Middle frontal gyrus (tissue), 1 donor: ENCODE measurements at regions not wholly inside any gene's neighbourhood (a gene's known extent, or its start where the extent isn't known, plus 50 kb on each side); places are given as distances from the start of the nearest gene placed in this dataset.
A peak's percentile ranks its signal among the peaks of the same experiment; 100 is the strongest.

Experiments
- DNase-seq: peaks from one replicate; pipeline ENCODE4 v3.0.0-alpha.2; 2015; ENCODE audit warnings: low spot score; ENCODE audit errors: extremely low spot score

DNA sequence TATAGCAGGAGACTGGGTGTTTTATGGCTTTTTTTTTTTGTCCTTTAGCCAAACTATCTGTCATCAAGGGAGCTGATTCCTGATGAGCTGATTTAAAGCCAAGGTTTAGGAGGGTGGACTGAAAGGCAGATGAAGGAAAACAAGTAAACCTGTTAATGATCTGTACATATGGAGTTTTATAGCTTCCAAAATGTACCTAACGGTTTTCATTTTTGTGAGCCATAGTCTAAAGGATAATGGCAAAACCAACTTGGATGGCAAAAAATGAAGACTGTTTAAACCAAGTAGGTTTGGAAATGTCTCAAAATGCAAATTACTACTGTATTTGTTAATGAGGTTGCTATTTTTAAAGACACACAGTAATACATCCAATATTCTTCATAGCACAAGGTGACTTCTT is 281.5 kb downstream of the YTHDC2 start:
- DNase-seq, result no peak

DNA sequence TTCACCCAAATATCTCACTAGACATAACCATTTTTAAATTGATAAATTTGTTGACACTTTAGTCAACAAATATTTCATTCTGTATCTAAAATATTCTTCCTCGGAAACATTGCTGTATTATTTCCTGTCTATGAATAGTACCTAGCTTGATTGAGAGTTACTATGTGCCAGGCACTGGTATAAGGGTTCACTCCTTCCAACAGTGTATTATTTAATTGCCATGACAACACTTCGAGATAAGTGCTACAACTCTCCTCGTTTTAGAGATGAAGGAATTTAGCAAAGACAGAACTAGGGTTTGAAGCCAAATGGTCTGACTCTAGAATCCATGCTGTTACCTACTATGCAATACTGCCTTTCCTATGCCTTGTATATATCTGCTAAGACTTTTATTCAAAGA is 287.2 kb downstream of the YTHDC2 start:
- no peak for DNase-seq

DNA sequence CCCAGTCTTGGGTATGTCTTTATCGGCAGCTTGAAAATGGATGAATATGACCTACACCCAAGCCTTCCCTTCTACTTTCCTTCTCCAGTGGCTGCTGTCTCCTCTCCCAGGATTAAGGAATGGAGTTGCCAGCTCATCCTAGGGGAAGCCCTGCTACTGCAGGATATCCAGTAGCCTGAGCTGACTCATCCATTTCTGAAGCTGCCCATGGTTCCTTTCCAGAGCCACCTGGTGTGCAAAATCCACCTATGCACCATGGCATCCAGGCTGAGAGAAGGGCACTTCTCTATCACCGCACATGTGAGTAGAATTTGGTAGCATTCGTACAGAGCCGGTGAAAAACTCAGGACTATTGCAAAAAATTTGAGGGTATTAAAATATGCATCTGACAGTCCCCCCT is 290.8 kb downstream of the YTHDC2 start:
- DNase-seq, result no peak

DNA sequence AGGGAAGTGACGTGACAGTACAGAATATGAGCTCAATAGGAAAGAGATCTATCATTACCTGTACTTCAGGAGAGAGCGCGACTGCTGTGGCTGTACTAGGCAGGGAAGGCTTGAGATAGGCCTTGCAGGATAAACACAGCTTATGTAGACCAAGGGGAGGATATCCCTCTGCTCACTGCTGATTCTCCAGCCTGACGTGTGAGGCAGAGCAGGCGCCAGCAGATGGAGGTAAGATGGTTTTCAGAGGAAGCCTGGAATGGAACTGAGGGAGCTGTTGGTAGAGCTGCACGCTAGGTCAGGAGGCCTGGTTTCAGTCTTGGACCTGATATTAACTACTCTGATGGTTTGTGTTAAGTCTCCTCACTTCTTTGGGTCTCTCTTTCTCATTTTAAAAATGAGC is 291.4 kb downstream of the YTHDC2 start:
- no peak for DNase-seq

DNA sequence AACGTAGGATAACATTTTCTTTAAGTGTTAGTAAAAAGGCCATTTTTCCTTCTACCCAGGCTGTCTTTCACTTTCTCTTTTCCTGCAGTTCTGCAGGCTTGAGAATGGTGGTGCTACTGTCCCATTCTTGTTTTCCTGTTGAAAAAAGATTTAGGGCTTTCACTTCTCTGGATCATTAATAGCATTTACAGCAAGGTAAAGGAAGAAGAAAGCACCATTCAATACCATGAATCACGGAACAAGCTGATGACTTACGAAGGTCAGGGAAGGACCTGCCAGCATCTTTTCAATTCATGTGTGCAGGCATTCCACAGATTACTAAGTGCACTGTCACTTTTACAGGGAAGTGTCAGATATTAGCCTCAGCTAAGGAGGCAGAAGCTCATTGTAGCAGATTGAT is 292.8 kb downstream of the YTHDC2 start:
- no peak for DNase-seq

DNA sequence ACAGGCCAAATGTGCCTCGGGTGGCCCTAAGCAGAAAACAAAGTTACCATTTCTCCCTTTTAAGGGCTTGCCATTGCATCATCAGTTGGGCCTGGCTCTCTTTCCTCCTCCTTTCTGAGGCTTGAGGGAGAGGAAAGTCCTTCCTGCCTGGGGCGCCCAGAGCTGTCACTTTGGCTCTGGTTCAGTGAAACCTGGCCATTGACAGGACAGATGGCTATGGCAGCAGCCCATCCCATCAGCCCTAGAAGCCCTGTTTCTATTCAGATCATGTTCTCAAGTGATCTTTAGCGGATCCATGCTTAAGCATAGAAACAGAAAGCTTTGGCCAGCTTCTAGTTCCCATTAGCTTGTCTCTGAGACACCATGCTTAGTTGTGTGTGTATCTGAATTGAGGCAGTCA is 293.4 kb downstream of the YTHDC2 start:
- no peak for DNase-seq

DNA sequence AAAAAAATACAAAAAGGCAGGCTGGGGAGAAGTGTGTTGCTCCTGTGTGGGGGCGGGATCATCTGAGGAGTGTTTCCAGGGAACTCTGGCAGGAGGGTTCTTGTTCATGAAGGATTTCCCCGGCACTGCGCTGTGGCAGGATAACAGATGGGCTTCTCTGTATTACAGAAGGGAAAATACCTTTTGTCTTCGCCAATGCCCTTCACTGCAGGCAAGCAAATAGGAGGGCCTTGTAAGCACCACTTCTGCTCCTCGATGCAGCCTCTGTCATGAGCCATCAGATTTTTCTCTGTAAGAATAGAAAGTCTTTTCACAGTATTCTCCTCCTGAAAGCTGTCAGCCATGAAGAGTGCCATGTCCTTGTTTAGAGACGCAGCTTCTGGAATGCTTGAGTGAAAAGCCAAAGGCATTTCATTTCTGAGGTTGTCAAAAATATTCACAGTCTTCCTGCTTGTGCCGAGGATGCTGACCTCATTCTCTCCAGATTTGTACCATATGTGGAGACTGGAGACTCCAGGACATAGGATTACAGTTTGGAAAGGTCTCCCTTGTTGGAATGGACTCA is 294.0 kb downstream of the YTHDC2 start:
- peak; percentile 45 for DNase-seq

DNA sequence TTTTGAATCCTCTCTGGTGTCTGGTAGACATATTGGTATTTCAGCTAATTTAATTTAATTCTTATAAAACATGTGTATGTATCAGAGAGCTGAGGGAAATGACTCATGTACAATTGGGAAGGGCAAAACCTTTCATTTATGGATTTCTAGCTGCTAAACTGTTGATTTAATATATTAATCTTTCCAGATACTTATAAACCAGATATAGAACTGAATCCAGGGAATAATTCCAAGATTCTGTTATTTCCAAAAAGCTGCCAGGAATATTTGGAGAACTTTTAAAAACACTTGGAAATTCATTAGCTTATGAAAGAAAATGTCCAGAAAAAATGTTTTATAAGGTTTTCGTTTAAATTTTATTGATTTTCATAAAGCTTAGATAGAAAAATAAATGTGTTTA is 295.5 kb downstream of the YTHDC2 start:
- DNase-seq, result no peak

DNA sequence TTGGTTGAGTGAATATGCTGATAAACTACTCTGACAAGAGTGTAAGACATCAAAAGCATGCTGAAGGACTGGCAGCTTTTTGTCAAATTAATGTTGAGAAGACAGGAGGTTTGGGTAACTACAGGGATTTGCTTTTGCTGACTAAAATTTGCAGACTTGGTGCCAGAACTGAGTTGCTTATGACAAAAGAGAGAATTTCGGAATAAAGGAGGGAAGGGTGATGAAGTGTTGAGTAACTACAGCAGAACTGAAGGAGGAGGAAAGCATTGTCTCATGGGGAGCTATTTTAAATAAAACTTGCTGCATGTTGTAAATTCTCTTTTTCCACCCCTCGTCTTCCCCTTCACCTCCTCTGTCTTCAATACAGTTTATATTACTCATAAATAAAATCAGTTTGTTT is 296.1 kb downstream of the YTHDC2 start:
- no peak for DNase-seq

DNA sequence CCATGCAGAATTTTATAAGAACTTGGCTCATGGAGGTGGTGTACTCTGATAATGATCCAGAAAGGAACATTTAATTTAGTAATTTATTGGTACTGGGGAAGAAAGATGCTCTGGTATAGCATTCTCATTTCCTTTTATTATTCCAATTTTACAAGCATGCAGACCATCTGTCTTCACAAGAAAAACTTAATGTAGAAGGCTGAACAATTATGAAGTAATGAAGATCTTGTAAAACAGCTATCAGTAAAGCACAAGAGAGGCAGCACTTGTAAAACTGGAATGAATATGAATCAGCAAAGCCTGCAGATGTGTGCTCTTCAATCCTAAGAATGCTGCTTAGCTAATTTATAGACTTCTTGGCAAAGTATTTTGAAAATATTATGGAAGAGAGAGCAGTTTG is 300.0 kb downstream of the YTHDC2 start:
- DNase-seq, result no peak

DNA sequence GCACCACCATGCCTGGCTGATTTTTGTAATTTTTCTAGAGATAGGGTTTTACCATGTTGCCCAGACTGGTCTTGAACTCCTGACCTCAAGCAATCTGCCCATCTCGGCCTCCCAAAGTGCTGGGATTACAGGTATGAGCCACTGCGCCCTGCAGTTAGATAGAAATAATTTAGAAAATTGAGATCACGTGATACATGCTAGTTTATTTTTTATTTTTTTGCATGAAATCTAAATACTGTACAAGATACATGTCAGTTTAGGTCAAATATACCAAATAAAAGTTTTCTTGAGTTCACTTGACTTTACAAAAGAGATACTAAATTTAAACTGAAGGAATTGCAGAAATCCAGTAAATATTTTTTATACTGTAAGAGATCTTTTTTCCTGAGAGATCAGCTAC is 304.2 kb downstream of the YTHDC2 start:
- no peak for DNase-seq

DNA sequence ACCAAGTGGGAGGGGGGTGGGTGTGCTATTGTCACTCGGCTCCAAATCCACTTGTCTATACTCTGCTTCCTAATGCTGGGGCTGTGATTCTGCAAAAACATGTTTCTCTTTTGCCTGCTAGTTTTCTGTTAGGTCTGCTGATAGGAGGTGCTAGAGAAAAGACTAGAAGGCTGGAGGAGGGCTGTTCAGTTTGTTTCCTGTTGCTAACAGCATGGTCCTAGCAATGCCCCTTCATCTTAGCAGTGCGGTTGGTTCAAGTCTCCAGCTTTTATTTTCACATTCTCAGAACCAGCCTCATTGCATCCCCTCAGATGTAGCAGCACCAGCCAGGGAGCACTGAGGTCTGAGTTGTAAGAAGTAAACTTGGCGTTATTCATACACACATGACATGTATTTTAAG is 310.2 kb downstream of the YTHDC2 start:
- no peak for DNase-seq

DNA sequence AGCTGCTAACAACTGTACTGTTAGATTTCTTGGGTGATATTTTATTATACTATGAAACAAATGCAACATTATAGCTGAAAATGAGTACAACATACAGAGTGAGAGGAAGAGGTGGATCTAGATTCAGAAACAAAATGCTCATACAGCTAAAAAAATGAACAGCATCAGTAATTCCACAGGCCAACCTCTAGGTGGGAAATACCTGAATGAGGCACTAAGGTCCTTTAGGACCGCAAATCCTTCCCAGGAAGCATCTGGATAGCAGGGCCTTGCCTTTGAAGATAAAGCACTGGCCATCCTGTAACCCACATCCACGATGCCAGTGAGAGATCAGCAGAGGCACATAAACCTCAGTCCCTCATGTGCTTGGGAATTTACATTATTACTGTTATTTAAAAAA is 310.8 kb downstream of the YTHDC2 start:
- no peak for DNase-seq

DNA sequence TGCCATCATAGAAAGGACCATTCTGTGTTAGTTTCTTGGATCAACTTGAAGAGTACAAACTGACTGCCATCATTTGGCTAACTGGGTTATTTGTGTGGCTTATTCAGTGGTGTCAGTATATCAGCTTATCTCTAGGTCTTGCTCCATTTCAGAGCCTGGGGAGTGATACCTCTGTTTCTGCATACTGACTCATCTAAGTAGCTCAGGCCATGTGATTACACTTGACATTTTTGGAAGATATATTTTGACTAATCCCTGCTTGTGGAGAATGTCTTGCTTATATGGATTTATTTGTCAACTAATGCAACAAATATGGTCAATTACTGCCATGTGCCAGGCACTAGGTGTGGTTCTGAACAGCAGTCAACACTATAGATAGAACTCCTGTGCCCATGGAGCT is 311.7 kb downstream of the YTHDC2 start:
- DNase-seq, result no peak

DNA sequence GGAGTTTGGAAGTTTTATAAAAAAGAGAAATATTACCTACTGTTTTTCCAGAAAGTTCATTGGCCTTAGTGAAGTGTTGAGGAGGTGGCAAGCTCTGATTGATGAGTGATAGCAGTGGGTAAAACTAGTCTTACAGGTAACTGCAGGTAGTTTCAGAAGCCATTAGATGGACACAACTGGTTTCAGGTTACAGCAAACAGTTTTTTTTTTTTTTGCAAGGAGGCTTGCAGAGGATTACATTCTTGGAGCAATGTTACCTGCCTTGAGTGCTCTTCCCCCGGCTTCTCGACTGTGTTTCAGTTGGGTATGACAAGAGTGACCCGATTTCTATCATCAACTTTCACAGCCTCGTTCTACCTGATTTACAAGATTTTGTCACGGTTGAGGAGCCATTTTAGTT is 333.4 kb downstream of the YTHDC2 start:
- no peak for DNase-seq

DNA sequence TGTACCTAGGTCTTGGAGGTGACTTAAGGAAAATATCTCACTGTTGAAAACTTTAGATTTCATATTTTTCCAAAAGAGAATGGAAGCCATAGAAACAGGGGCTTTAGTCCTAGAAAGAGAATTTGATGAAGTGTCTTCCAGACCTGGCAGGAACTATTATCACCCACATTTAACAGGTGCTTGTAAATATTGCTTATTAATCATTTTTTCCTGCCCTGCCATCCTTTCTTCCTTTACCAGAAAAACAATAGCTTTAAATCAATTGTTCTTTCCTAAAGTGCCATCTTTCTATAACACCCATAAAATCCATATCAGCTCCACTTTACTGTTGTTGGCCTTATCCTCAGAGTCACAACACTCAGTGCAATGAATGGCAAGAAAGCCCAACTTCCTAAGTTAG is 350.9 kb downstream of the YTHDC2 start:
- DNase-seq, result no peak

DNA sequence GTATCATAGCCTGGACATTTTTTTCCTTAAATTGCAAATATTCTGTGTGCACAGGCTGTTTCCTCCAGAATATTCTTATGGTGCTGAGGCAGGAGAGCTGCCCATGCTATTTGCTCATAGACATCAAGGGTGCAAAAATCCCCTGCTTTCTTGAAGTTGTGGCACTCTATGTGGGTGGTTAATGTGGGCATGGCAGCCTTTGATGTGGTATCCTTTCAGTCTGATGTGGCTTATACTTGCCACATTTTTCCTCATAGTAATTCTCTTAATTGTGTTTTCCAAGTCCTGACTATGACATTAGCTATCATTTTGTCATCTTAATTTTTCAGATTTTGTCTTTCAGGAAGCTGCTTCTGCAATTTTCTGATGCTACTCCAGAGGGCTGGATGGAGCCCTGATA is 353.3 kb downstream of the YTHDC2 start:
- DNase-seq, result no peak

DNA sequence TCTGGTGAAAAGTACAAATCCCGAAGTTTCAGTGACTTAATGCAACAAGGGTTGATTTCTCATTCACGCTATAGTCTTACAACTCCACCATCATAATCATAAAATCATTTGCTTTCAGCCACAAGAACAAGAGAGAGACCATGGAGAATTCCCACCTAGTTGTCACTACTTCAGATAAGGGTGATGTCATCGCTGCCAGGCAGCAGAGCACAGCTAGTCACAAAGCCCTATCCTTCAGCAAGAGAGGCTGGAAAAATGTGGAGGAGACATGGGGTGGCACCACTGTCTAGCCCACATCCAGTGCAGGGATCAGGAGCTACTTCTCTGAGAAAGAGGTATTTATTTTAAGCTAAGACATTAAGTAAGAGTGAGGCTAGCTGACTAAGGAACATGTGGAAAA is 356.1 kb downstream of the YTHDC2 start:
- DNase-seq, result no peak

DNA sequence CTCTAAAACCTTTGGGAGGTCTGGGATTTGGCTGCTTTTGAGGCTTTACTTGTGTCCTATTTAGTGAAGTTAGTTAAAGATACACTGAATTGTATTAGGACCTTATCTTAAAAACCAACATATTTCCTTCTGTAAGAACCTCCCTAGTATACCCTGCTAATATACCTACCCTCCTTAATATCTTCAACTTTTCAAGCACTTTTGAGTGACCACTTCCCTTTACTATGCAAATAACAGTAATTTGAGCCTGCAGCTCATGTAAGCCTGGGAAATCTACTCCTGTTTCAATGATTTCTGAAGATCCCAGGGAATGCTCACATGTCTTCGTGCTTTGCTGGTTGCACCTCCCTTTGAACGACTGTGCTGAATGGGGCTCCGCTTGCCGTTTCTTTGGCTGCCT is 358.5 kb downstream of the YTHDC2 start:
- DNase-seq, result no peak

DNA sequence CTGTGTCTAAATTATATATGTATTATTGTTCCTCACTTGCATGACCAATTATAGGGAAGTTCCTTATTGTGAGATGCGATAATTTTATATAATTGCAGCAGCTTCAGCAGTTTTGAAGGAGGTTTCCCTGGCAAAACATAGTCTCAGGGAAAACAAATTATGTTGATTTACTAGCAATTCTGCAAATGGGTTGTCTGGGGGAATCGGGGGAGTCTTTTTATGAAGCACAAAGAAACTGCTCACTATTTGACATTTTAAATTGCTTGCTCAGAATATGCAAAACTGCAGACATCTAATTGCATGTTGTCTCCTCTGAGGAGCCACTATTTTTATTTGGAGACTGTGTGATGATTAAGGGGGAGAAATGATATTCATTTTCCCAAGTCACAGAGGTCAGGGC is 361.6 kb downstream of the YTHDC2 start:
- DNase-seq, result no peak

DNA sequence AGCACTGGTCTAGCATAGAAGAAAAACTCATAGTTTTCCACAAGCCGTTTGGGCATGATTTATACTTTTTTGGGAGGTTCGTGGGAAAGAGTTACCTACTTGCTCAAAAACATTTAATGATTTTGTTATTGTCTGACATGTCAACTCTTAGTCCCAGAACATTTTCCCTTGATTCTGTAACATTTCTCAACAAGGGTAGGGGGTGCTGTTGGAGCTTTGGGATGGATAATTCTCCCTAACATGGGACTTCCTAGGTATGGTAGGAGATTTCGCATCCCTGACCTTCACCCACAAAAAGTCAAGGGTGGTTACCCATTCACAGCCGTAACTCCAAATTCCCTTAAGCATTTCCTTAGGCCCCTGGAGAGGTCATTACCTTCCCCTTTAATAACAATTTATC is 378.0 kb downstream of the YTHDC2 start:
- no peak for DNase-seq

DNA sequence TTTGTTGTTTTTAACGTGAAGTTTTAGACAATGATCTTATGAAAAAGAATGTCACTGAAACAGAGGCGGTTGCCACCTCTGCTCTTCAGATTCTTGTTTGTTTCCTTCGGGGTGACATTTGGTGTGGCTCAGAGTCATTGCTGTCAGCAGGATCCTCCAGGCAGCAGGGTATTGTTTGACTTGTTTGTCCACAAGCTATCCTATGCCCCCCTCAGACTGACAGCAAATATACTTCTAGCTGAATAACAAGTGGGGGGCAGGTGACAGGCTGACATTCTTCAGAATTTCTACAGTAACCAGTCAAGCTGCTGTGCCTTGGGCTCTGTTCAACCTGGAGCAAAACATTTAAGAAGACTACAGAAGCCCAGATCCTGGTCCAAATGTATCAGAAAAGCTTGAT is 383.3 kb downstream of the YTHDC2 start:
- no peak for DNase-seq

DNA sequence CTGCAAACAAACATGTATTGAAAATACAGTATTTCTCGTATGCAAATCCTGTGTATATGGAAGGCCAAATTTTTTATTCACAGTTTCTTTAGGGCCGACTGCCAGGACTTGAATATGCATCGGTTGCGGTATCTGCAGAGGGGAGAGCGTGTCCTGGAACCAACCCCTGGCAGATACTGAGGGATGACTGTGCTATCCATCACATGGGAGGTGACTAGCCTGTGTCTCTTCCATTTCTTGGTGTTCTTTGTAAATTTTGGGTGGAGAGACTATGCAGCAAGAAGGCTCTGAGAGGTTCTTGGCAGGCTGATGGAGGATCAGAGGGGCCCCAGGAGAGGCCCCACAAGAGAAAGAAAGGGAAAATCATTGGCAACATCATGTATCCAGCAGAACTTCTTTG is 384.3 kb downstream of the YTHDC2 start:
- DNase-seq, result no peak

DNA sequence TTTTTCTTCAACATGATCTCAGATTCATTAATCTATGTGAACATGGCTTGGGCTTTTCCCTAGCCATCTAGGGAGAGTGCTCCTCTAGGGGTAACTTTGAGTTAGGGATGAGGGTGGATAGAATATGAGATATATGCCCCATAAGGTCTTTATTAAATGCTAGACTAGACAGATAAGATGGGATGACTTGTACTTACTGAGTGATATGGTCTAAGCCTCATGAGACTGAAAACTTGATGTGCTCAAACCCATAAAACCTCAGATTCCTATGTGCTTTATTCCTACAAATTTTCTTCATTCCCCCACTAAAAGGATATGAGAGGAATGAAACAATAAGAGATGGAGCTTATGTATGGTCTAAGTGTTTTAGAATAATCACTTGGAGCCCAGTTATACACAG is 386.6 kb downstream of the YTHDC2 start:
- DNase-seq, result no peak
